Liver (tissue), 8 donors: ENCODE measurements at regions not wholly inside any gene's neighbourhood (a gene's known extent, or its start where the extent isn't known, plus 50 kb on each side); places are given as distances from the start of the nearest gene placed in this dataset.

ENCODE experiments used
- DNase-seq: peaks from one replicate; pipeline ENCODE4 v3.0.0-alpha.2; 2017; ENCODE audit warnings: low spot score
- H3K27ac ChIP-seq, 2 donors: one replicate each; pipeline ENCODE4 v1.7.0; 2013; ENCODE audit warnings: inconsistent platforms in 2 of 2, low read length in 2 of 2, control low read depth in 1 of 2, low read depth in 1 of 2, mild to moderate bottlenecking in 1 of 2
- H3K27me3 ChIP-seq, 4 donors: one replicate each; pipeline versions ENCODE4 v1.6.1 to v1.7.0; 2013; ENCODE audit warnings: low read length in 3 of 4, inconsistent platforms in 1 of 4, mild to moderate bottlenecking in 1 of 4, moderate library complexity in 1 of 4; ENCODE audit not compliant: control insufficient read depth in 4 of 4, insufficient read depth in 4 of 4
- H3K36me3 ChIP-seq, 4 donors: one replicate each; pipeline versions ENCODE4 v1.6.1 to v1.7.0; 2013; ENCODE audit warnings: low read length in 3 of 4, mild to moderate bottlenecking in 3 of 4, low read depth in 1 of 4, moderate library complexity in 1 of 4; ENCODE audit not compliant: control insufficient read depth in 4 of 4, insufficient read depth in 3 of 4
- H3K4me1 ChIP-seq, 4 donors: one replicate each; pipeline versions ENCODE4 v1.6.1 to v1.7.0; 2013; ENCODE audit warnings: low read length in 3 of 4, mild to moderate bottlenecking in 3 of 4, moderate library complexity in 1 of 4; ENCODE audit not compliant: control insufficient read depth in 4 of 4, insufficient read depth in 4 of 4
- H3K4me3 ChIP-seq, 3 donors: one replicate each; pipeline versions ENCODE4 v1.6.1 to v1.7.0; 2013; ENCODE audit warnings: low read length in 3 of 3, control low read depth in 1 of 3, low read depth in 1 of 3, mild to moderate bottlenecking in 1 of 3
- H3K9ac ChIP-seq, 2 donors: one replicate each; pipeline ENCODE4 v1.7.0; 2013; ENCODE audit warnings: low read length in 2 of 2, mild to moderate bottlenecking in 2 of 2, moderate library complexity in 2 of 2, control low read depth in 1 of 2, low read depth in 1 of 2
- H3K9me3 ChIP-seq, 4 donors: one replicate each; pipeline versions ENCODE4 v1.6.1 to v1.7.0; 2013; ENCODE audit warnings: low read length in 3 of 4; ENCODE audit not compliant: control insufficient read depth in 4 of 4
- EGR1 ChIP-seq, 2 donors: IDR thresholded peaks; 2 replicates each; pipeline ENCODE4 v1.6.1; 2016 to 2018; ENCODE audit warnings: antibody characterized with exemption in 2 of 2, low read depth in 2 of 2
- FOXA1 ChIP-seq: IDR thresholded peaks from 2 replicates; pipeline ENCODE4 v1.6.1; 2016; ENCODE audit warnings: antibody characterized with exemption
- FOXA2 ChIP-seq: IDR thresholded peaks from 2 replicates; pipeline ENCODE4 v1.6.1; 2016; ENCODE audit warnings: antibody characterized with exemption
- GABPA ChIP-seq, 2 donors: IDR thresholded peaks in 1 of 2; conservative IDR thresholded peaks in 1 of 2; 2 replicates each; pipeline ENCODE4 v1.6.1; 2016; ENCODE audit warnings: antibody characterized with exemption in 2 of 2, mild to moderate bottlenecking in 1 of 2, moderate library complexity in 1 of 2
- HNF4A ChIP-seq, 2 donors: conservative IDR thresholded peaks; 2 replicates each; pipeline ENCODE4 v1.6.1; 2016; ENCODE audit warnings: antibody characterized with exemption in 2 of 2, mild to moderate bottlenecking in 2 of 2
- JUND ChIP-seq, 2 donors: IDR thresholded peaks; 2 replicates each; pipeline ENCODE4 v1.6.1; 2016; ENCODE audit warnings: antibody characterized with exemption in 2 of 2
- MAX ChIP-seq: IDR thresholded peaks from 2 replicates; pipeline ENCODE4 v1.6.1; 2016; ENCODE audit warnings: antibody characterized with exemption
- NR2F2 ChIP-seq: IDR thresholded peaks from 2 replicates; pipeline ENCODE4 v1.6.1; 2016; ENCODE audit warnings: antibody characterized with exemption
- RAD21 ChIP-seq, 2 donors: IDR thresholded peaks; 2 replicates each; pipeline ENCODE4 v1.6.1; 2016; ENCODE audit warnings: antibody characterized with exemption in 2 of 2, mild to moderate bottlenecking in 2 of 2
- RXRA ChIP-seq, 2 donors: IDR thresholded peaks; 2 replicates each; pipeline ENCODE4 v1.6.1; 2017 to 2018; ENCODE audit warnings: antibody characterized with exemption in 2 of 2, mild to moderate bottlenecking in 1 of 2
- SP1 ChIP-seq: IDR thresholded peaks from 2 replicates; pipeline ENCODE4 v1.6.1; 2018; ENCODE audit warnings: antibody characterized with exemption, mild to moderate bottlenecking
- TAF1 ChIP-seq: conservative IDR thresholded peaks from 2 replicates; pipeline ENCODE4 v1.6.1; 2016; ENCODE audit warnings: antibody characterized with exemption, mild to moderate bottlenecking
- YY1 ChIP-seq: IDR thresholded peaks from 2 replicates; pipeline ENCODE4 v1.6.1; 2016; ENCODE audit warnings: antibody characterized with exemption, mild to moderate bottlenecking
- ZBTB33 ChIP-seq: IDR thresholded peaks from 2 replicates; pipeline ENCODE4 v1.6.1; 2016; ENCODE audit warnings: antibody characterized with exemption
- WGBS: extraction: QIAGEN DNeasy Blood & Tissue Kit; methylation state at CpG from one replicate; pipeline ENCODE4 v1.1.7; 2013; 5-methylcytosine and 5-hydroxymethylcytosine counted together
- TF ChIP-seq, protein P1 (sequence below): IDR thresholded peaks from 2 replicates; pipeline ENCODE4 v1.6.1; 2016; ENCODE audit warnings: antibody characterized with exemption
- TF ChIP-seq, protein P2 (sequence below): fragments of 150-350 bp; IDR thresholded peaks from 2 replicates; pipeline ENCODE4 v1.5.1; 2017; ENCODE audit warnings: improper control_type of control experiment, low read depth, low read length; ENCODE audit not compliant: missing input control
- donor health status: healthy.
- donor health status: healthy.
- donor health status: healthy.
- donor health status: healthy.
- donor health status: healthy.

- no peak for TF ChIP-seq MAX
- no peak for TF ChIP-seq FOXA1
- TF ChIP-seq HNF4A (conservative IDR thresholded peaks at IDR 0.05), result no peak
- TF ChIP-seq, protein P1, sequence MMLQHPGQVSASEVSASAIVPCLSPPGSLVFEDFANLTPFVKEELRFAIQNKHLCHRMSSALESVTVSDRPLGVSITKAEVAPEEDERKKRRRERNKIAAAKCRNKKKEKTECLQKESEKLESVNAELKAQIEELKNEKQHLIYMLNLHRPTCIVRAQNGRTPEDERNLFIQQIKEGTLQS, result no peak
- TF ChIP-seq ZBTB33, result no peak
- no peak for TF ChIP-seq SP1
- TF ChIP-seq GABPA (IDR thresholded peaks at IDR 0.05 in 1 of 2, conservative IDR thresholded peaks at IDR 0.05 in 1 of 2), result no peak
- TF ChIP-seq YY1, result no peak
- TF ChIP-seq NR2F2, result no peak
- no peak for TF ChIP-seq FOXA2
- TF ChIP-seq EGR1 (IDR thresholded peaks at IDR 0.05; ENCODE audit: low read depth in 2 of 2), result no peak
- TF ChIP-seq RAD21 (IDR thresholded peaks at IDR 0.05), result no peak
- TF ChIP-seq TAF1, result no peak
- TF ChIP-seq RXRA (IDR thresholded peaks at IDR 0.05), result no peak
- no peaks in the 10 kb centered on the region for H3K4me1 ChIP-seq
Observed at GRCh38 chr5:2575871-2576270, 175.6 kb downstream of the IRX2 start.

GRCh38 chr5:2575292-2575691 is 176.2 kb downstream of the IRX2 start:
- no peak for TF ChIP-seq RAD21 (IDR thresholded peaks at IDR 0.05)
- TF ChIP-seq, protein P2, sequence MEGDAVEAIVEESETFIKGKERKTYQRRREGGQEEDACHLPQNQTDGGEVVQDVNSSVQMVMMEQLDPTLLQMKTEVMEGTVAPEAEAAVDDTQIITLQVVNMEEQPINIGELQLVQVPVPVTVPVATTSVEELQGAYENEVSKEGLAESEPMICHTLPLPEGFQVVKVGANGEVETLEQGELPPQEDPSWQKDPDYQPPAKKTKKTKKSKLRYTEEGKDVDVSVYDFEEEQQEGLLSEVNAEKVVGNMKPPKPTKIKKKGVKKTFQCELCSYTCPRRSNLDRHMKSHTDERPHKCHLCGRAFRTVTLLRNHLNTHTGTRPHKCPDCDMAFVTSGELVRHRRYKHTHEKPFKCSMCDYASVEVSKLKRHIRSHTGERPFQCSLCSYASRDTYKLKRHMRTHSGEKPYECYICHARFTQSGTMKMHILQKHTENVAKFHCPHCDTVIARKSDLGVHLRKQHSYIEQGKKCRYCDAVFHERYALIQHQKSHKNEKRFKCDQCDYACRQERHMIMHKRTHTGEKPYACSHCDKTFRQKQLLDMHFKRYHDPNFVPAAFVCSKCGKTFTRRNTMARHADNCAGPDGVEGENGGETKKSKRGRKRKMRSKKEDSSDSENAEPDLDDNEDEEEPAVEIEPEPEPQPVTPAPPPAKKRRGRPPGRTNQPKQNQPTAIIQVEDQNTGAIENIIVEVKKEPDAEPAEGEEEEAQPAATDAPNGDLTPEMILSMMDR, result no peak
- no peak for TF ChIP-seq HNF4A (conservative IDR thresholded peaks at IDR 0.05)
- TF ChIP-seq, protein P1, result no peak
- no peak for TF ChIP-seq NR2F2
- no peak for TF ChIP-seq GABPA (IDR thresholded peaks at IDR 0.05 in 1 of 2, conservative IDR thresholded peaks at IDR 0.05 in 1 of 2)
- no peak for TF ChIP-seq JUND (IDR thresholded peaks at IDR 0.05)
- no peaks in the 10 kb centered on the region for H3K36me3 ChIP-seq
- H3K27me3 ChIP-seq, result no peaks in the 10 kb centered on the region
- H3K27ac ChIP-seq, result no peak overlapping the region
- H3K4me3 ChIP-seq, result no peak overlapping the region
- H3K9me3 ChIP-seq, result no peaks in the 10 kb centered on the region
- 16% methylated on average over 3 of the region's 3 CpGs for WGBS
- H3K9ac ChIP-seq, result no peak overlapping the region
- no peaks in the 10 kb centered on the region for H3K4me1 ChIP-seq
- DNase-seq, result no peak

More at GRCh38 chr5:2575871-2576270, 175.6 kb downstream of the IRX2 start:
- Histone ChIP-seq H3K9ac (no peak overlapping the region), H3K27ac (no peak overlapping the region), H3K4me3 (no peak overlapping the region), H3K36me3 (no peaks in the 10 kb centered on the region), H3K27me3 (no peaks in the 10 kb centered on the region), H3K9me3 (no peaks in the 10 kb centered on the region)
- DNase-seq, result no peak
- 60% methylated on average over 1 of the region's 1 CpG for WGBS
